ENCODE measurements at regions not wholly inside any gene's neighbourhood (a gene's known extent, or its start where the extent isn't known, plus 50 kb on each side); places are given as distances from the start of the nearest gene placed in this dataset.
A peak's percentile ranks its signal among the peaks of the same experiment; 100 is the strongest.
"Not testable (repeated sequence)": the region's sequence is repeated elsewhere in the genome, so short reads cannot be mapped to it uniquely, and the experiment has no call there.

DNA sequence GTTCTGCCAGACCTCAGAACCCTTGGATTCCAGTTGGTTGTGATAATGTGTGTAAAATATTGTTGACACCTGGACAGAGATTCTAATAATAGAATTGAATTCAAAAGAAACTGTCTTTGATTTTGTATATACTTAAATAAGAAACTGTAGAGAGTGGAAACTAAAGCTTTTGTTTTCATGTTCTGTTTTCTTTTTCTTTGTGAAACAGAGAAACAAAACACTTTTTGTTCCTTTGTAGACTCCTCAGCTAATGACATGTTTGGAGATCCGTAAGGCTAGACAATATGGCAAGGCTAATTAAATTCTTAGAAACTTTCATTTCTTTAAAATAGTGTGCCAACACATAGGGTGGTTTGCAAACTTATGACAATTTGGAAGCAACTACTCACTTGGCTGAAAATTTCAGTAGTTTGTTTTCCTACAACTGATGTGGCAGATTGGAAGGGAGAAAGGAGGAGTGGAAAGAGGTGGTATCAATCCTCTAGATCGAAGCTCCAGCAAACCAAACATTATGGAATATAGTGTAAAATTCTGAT lies 90.9 kb upstream of the FAT1 start:
- no peak for FAIRE-seq

DNA sequence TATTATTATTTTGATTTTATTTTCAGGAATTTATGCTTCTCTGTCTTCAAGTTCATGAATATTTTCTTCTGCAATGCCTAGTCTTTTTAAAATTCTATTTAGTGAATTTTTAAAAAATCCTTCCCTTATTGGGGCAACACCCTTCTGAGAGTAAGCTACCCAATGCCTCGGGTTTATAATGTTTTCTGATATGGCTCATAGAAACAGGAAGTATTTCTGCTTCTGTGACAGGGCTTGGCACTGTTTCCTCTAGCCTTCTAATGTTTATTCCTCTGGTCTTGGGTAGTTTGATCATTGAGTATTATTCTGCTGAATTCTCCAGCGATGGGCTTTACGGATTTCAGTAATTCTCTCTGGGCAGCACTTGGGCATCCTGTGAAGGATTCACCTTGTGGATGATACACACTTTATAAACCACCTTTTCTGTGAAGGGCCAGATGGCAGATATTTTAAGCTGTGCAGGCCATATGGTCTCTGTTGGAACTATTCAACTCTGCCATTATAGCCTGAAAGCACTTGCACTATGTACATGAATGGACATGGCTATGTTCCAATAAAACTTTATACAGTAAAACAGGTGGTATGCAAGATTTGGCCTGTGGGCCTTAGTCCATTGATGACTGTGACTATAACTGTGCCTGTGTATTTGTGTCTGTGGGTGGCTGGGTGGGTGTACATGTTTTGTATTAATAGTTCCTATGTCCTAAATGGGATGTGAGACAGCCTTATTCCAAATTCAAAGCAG lies 95.9 kb upstream of the FAT1 start:
- FAIRE-seq, result no peak

DNA sequence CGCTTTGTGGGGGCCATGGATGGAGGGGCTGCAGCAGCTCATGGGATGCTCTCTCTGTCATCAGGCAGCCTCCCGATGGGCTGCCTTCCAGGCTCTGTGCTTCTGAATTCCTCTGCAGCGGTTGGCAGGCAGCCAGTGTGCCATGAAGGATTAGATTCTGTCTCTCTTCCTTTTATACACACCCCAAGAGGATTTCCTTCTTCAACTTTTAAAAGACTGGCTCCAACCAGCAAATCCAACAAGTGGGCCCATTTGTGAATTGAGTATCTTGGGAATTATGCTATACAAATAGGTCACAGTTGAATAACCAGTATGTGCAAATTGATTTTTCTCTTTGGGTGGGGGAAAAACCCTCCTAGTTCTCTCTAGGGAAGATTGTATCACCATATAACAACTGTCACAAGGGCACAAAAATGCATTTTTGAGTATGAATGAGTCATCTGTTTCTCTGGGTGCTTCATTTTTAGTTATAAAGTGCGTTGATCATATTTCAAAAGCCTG lies 96.8 kb upstream of the FAT1 start:
- FAIRE-seq, result no peak

DNA sequence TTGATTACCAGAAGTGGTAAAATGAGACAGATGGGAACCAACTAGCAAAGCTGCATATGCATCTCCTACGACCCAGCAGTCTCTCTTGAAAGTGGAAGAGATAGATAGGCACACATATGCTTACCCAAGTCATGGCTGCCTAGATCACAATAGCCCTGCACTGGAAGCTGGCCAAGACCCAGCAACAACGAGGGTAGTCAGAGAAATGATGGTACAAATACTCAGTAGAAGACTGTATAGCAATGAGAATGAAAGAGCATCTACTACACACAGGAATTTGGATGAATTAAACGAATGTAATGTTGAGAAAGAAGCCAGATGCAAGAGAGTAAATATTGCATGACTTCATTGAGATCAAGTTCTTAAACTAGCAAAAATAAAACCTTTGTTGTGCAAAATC lies 100.3 kb upstream of the FAT1 start:
- no peak for FAIRE-seq

DNA sequence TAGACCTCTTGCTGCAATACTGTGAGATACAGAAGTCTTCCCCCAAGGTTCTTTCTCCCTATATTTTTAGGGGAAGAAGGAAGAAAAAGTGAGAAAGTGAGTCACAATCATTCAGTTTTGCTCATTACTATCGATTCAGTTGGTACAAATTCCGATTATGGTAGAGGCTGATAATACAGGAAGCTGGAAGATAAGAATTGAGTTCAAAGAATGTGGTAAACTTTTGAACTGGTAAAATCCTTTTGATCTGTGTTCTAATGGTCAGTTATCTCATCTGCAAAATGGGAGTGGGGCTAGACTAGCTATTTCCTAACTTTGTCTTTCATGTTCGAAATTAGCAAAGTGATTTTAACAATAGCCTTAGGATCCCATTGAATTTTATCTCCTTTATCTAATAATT lies 101.4 kb upstream of the FAT1 start:
- no peak for FAIRE-seq

DNA sequence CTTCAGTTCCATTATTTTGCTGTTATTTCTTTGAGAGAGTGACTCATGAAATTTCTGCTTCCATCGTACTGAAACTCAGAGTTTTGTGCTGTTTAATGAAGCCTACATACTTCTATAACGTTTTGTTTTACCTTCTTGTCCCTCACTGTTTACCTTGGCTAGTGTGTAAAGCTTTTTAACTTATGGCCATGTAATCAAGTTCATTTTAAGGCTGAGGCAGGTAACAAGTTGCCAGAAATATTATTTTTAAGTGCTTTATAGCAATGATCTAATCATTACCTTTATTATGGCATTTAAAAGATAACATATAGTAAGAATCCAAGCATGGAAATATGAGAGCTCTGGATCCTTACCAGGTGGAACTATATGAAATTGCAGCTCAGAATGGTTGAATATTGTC lies 102.3 kb upstream of the FAT1 start:
- FAIRE-seq, result no peak

DNA sequence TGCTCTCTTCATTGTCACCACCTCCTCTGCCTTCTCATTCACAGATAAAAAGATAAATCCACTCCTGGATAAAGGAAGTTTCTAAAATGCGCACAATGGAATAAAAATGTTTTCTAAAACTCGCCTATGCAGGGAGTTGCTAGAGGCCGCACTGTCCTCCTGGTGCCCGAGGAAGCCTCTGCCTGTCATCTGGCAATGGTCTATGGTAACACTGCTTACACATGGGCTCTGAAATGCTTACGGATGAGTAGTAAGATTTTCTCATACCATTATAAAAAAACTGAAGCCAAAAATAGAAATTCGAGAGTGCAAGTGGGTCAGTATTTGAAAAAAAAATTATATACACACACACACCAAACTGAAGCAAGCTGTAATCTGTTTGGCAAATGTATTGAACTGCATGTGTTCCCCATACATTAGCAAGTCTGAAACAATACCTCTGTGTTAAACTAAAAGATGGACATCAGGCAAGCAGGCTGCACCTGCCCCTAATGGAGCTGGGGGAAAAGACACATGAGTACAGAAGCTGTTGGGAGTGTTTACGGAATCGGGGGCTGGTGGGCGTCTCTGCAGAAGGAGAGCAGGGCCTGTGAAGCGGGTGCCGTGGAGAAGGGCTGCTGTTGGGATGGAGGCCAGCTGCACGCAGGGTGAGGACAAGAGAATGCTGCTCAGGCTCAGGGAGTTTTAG lies 103.3 kb upstream of the FAT1 start:
- FAIRE-seq, result no peak

DNA sequence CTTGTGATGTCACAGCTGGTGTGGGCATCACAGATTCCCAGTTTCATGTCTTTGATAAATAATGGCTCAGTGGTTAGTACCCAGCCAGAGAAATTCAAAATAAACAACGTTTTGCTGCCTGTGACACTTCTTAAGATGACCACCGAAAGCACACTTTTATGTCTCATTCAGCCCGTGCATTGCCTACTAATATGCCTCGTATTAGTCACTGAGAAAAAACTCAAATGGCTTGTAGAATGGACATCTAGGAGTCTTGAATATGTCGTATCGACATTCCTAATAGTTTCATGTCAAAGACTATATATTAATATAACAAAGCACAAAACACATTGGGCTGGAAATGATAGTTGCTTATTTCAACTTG lies 103.9 kb upstream of the FAT1 start:
- no peak for FAIRE-seq

DNA sequence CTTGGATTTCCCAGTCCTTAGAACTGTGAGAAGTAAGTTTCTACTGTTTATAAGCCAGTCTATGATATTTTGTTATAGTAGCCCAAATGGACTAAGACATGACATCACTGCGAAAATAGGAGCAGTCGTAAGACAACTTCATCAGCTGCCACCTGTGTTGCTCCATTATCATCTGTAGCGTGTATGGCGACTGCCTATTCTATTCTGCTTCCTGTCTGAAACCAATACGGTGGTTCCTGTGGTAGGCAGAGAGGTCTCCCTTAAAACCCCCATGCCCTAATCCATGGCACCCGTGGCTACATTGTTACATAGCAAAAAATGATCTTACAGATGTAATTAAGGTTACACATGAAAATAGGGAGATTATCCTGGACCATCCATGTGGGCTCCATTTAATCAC lies 105.4 kb upstream of the FAT1 start:
- FAIRE-seq, result no peak

DNA sequence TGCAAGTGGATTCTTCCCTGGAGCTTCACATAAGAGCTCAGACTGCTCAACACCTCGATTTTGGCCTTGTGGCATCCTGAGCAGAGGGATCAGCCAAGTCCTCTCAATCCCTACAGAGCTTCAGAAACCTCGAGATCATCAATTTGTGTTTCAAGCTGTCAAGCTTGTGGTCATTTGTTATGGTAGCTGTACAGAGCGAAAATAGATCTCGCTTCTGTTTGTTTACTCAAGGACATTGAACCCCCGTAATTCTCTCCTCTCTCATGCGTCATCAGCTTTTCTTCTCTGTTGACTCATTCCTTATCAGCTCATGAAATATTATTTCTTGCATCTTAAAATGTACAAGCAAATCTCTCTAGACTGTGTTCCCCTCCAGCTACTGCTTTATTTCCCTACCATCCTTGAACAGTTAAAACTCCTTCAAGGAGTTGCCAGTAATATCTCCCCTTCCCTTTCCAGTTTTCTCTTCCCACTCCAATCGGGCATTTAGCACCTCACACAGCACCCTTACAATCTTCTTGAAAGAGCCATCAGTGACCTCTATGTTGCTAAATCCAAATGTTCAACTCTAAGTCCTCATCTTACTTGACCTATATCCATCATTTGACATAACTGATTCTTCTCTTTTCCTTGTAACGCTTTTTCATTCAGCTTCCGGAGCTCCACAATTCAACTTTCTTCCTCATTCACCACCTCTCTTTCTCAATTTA lies 106.2 kb upstream of the FAT1 start:
- FAIRE-seq, result no peak

DNA sequence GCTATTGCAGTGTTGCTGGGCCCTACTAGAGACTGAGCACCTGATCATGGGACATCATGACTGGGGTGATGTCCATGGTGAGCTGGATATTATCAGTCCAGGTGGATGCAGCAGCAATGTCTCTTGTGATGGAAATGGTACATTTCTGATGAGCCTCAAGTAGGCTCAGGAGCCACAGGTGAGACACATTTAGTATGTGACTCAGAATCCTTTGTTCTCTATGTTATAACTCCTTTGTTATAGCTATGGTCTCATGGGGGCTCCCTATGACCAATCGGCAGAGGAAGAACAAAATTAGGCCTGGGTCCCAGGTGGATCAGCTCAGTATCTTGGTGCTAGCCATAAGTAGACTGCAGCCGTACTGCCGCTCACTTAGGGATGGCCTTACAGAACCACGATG lies 107.9 kb upstream of the FAT1 start:
- FAIRE-seq, result no peak

DNA sequence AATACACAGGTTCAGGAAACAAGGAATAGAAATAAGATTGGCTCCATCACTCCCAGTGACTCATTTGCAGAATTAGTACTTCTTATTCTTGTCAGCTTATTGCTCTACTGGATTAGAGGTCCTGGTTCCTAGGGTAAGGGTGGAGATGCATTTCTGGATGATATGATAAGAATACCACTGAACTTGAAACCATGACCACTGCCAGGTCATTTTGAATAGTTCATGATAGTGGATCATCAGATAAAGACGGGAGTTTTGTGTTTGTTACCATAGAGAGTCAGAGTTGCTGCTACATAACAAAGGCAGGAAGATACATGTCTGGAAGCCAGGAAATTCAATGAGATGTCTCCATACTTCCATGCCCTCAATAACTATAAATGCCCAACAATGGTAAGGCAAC lies 109.2 kb upstream of the FAT1 start:
- FAIRE-seq, result no peak

DNA sequence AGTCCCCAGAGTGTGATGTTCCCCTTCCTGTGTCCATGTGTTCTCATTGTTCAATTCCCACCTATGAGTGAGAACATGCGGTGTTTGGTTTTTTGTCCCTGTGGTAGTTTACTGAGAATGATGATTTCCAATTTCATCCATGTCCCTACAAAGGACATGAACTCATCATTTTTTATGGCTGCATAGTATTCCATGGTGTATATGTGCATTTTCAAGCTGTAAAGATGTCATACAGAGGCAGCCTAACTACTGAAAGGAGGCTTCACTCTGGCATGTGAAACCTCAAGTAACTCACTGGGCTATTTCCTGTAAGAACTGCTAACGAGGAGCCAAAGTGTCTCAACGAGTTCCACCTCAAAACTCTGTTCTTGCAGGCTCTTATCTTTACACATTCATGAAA lies 113.8 kb upstream of the FAT1 start:
- FAIRE-seq, result not testable (repeated sequence)

DNA sequence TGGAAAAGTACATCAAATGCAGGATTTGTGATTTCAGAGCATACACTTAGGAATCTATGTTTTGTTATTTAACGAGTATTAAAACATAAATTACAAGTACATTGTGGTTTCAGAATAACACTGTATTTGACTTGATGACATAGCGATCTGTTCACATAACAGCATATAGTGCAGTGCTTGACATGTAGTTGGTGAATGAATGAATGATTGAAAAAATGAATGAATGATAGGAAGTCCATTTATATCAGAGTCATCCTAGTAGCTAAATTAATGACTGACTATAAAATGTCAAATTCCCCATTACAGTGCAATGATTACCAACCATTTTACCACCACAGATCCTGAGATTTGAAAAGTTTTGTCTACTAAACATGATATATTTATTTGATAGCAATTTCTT lies 114.6 kb upstream of the FAT1 start:
- peak; percentile 28 for FAIRE-seq

DNA sequence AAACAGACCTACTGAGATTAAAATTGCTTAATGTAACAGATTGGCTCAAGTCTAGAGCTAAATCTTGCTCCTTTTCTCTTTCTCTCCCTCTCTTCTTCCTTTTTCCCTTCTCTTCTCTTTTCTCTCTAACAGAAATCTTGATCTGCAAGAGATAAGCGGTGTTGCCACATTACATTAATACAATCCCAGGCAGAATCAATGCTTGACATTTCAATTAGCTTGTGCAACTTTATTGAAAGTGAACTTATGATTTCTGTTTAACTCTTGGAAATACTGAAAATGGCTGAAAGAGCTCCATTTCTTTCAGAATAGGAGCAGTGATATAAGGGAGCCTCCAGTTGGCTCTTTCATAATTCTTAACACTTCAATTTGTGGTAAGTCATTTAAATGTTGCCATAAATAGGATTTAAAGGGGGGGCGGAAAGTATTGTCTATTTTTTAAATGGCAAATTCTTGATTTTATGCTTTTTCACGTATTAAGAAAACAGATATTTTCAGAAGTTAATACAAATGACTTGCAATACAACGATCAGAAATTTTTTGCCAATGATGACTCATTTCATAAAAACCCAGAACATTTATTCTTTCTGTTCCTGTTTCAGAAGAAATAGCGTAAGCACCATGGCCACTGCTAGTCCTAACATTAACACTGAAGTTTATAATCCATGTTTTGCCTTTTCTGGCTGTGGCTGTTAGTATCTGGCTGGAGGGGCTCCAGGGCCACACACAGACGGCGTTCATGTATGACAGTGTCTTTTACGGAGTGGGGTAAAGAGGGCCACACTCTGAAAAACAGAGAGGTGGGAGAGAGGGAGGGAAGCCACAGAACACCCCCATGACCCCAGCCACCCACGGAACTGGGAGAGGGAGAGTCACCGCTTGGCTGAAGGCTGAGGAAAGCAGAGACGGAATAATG lies 115.7 kb upstream of the FAT1 start:
- no peak for FAIRE-seq

DNA sequence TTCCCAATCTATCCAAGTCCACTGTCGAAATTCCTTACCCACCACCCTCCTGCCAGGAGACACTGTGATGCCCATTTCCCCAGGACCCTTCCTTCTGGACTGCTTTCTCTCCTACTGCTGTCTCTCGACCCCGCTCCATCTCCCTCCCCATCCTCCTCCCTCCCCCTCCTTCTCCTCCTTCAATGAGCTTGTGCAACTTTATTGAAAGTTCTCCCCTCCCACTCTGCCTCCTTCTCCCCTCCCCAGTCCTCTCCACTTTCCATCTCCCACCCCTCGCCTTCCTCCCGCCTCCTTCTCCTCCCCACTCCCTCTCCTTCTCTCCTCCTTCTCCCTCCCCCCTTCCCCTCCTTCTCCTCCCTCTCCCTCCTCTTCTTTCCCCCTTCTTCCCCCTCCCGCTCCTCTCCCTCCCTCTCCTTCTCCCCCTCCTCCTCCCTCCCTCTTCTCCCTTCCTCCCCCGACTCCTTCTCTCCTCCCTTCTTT lies 116.6 kb upstream of the FAT1 start:
- no peak for FAIRE-seq

DNA sequence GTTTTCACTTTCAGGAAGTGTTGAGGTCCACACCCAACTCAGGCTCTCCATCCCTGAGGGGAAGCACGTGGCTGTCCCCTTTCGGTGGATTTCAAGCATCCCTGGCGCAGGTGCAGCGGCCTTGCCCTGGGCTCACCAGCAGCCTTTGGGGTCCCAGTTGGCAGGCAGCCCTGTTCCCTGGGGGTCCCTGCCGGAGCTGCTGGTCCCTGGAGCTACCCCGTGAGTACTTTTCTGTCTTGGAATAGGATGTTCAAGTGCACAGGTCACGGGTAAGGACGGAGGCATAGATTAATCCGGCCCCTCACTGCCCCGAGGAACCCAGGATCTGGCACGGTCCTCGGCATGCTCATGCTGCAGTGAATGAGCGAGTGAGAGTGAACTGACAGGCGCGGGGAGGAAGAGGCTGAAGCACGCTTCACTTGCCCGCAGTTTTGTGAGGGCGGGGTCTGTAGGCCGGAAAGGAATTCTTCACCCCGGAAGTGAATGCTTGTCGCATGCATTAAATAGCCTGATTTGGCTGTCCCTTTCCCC lies 117.2 kb upstream of the FAT1 start:
- no peak for FAIRE-seq

DNA sequence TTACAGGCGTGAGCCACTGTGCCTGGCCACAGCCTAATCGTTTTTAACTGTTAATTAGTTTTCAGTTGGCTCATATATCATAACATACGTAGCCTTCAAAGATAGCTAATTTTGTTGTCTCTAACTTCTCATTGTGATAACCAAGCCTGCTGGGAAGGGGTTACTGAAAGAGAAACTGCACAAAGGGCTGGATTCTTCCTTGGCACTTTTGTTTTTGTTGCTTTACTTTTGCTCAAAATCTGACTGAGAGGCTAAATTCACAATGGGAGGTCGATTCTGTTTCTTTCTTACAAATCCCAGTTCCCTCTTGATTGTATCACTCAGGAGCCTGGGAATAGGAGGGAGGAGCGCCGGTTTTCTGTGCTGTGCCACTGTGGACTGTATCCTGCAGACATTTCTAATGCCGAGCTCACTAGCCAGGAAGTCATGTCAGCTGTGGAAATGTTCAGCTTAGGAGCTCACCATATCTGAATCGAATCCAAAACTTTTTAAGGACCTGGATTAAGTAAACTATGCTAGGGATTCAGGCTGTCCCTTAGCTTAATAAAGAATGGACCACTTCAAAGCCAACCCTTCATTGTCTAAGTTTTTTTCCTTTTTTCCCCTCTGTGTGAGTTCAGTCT lies 120.5 kb upstream of the FAT1 start:
- no peak for FAIRE-seq

DNA sequence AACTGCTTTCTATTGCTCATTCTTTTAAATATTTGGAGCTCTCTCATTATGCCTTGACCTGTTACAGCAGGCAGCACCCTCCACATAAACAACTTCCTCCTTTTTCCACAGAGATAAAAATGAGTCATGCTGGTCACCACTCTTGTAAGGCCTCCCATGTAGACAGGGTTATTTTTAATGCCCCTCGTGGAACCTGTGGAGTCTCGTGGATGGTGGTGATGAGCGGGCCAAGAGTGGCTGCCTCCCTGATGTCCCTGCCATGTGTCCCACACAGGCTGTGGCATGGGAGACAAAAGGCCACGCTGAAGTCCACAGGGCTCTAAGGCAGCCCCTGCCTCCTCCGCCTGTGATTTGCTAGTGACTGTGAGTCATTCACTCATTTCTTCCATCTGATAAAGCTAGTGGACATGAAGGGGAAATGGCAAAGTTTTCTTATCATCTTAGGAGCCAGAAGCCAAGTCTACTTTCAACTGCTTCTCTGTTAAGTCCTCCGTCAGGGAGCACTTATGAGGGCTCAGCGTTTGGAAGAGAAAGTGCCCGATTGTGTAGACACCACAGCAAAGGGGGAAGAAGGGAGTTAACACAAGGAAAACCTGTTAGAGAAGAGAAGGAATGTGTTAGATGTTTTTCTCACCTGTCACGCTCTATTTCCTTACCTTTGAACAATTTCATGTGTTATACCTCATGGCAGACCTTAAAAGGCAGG lies 121.6 kb upstream of the FAT1 start:
- no peak for FAIRE-seq

DNA sequence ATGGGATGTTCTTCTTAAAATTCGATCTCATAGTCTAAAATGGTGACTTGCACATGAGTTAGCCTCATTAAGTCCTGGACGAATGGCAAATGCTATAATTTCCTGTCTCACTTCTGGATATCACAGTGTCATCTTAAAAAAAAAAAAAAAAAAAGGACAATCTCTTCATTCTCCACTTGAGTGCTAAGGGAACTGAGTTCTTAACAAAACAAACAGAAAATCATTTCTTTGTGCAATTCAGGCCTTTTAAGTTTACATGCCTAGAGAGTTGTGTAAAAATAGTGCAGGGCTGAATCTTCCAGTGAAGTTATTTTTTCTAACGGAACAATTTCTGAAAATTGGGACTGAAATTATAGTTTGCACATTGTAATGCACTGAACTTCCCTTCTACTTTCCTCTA lies 122.8 kb upstream of the FAT1 start:
- FAIRE-seq, result no peak
